ENCODE measurements at regions not wholly inside any gene's neighbourhood (a gene's known extent, or its start where the extent isn't known, plus 50 kb on each side); places are given as distances from the start of the nearest gene placed in this dataset.

DNA sequence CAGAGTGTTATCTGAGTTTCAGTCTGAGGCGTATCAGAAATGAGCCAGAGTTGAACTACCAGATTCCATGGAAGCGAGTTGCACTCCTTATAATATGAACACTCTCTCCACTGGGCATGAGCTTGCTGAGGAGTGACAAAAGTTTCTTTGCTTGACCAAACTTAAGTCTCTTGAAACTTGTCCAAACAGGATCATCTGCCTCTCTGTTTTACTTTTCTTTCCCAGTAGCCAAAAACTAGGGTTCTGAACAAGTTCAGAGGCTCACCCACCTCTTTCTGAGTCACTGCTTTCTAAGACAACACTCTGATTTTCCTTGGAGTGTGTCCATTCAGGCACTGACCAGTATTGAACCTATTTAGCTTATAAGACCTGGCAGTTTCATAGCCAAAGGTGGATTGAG, 233.2 kb upstream of the TCF4 start:
- TF ChIP-seq YY1 (IDR thresholded peaks at IDR 0.05; ENCODE audit: insufficient read depth, insufficient read length): no peak
- TF ChIP-seq ZNF274 (IDR thresholded peaks at IDR 0.05; ENCODE audit: low read depth, low read length): no peak
- TF ChIP-seq SUZ12 (IDR thresholded peaks at IDR 0.05; ENCODE audit: extremely low read depth, insufficient read depth, insufficient read length): no peak
